ENCODE measurements at regions not wholly inside any gene's neighbourhood (a gene's known extent, or its start where the extent isn't known, plus 50 kb on each side); places are given as distances from the start of the nearest gene placed in this dataset.

DNA sequence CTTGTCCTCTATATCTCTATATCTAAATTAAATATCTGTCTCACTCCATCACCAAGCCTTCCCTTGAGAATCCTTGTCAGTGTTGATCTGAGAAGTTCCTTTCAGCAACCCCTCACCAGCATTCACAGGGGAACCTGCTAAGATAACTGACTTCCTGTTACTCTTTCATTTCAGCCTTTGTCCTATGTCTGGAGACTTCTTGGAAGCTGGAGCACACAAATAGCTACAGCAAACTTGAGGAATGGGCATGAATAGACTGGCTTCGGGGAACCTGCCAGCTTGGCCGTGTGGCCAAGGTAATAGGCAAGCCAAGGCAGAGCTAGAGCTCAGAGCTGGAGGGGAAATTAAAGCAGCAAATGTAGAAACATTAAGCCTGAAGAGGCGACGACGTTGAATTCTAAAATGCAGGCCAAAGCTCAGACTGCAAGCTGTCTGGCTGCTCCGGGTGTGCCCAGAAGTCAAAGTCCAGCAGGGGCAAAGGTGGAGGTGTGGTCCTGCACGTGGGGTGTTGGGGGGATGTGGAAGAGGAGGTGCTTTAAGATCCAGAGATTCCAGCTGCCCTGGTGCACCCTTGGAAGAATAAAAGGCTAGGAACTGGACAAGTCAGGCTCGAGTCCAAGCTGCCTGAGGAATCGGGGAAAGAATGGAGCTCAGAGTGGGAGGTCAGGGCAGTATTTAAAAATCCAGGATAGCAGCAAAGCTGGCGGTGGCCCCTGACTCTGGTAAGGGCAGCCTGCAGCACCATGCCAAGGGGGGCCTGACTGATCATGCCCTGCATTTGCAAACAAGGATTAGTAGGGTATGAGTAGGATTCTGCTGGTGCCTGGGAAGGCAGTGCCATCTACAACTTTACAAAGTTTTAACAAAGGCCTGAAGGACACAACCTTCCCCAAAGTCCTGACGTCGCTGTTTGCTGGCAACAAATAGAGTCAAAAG, 185.0 kb upstream of the SGK1 start:
- Mint-ChIP-seq H3K36me3 (ENCODE audit: low read depth) (no peaks in the 10 kb centered on the region), H3K27me3 (no peaks in the 10 kb centered on the region)
- POLR2A ChIA-PET = no interaction called here

DNA sequence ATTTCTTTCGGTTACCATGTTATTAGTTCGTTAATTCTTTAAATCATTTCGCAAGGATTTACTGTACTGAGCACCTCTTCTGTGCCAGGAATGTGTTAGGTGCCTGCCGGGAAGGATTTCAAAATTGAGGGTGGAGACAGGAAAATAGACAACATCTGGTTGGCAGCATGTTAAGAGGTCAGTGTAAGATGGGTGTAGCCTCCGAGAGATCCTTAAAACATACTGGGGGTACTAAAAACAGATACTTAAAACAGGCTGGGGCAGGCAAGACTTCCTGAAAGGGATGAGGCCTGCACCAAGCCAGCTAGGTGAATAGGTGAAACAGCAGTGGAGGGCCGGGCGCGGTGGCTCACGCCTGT, 178.0 kb upstream of the SGK1 start:
- TF ChIP-seq, protein P1, sequence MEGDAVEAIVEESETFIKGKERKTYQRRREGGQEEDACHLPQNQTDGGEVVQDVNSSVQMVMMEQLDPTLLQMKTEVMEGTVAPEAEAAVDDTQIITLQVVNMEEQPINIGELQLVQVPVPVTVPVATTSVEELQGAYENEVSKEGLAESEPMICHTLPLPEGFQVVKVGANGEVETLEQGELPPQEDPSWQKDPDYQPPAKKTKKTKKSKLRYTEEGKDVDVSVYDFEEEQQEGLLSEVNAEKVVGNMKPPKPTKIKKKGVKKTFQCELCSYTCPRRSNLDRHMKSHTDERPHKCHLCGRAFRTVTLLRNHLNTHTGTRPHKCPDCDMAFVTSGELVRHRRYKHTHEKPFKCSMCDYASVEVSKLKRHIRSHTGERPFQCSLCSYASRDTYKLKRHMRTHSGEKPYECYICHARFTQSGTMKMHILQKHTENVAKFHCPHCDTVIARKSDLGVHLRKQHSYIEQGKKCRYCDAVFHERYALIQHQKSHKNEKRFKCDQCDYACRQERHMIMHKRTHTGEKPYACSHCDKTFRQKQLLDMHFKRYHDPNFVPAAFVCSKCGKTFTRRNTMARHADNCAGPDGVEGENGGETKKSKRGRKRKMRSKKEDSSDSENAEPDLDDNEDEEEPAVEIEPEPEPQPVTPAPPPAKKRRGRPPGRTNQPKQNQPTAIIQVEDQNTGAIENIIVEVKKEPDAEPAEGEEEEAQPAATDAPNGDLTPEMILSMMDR (IDR thresholded peaks at IDR 0.05) = no peak
- Mint-ChIP-seq H3K9me3 (no peaks in the 10 kb centered on the region), H3K4me1 (ENCODE audit: low read depth) (no peaks in the 10 kb centered on the region), H3K36me3 (ENCODE audit: low read depth) (no peaks in the 10 kb centered on the region), H3K27me3 (no peaks in the 10 kb centered on the region), H3K4me3 (no peak overlapping the region), H3K27ac (no peak overlapping the region)
- ChIA-PET CTCF (no interaction called here), POLR2A (interaction anchor here (0.6 kb wide), 1 partner anchor 24 kb away, joined by 4 read pairs; no protein-coding TSS in a partner anchor)
- DNase-seq (no peak), ATAC-seq (no peak)
- intact Hi-C loops (cut with micrococcal nuclease) = no loop called here

More for the DNA sequence above, 185.0 kb upstream of the SGK1 start:
- ATAC-seq = no peak
- no peaks in the 10 kb centered on the region for H3K4me1 Mint-ChIP-seq (ENCODE audit: low read depth)
- no peaks in the 10 kb centered on the region for H3K9me3 Mint-ChIP-seq
- H3K27ac Mint-ChIP-seq = no peak overlapping the region
- TF ChIP-seq, protein P1 (IDR thresholded peaks at IDR 0.05) = no peak
- DNase-seq = no peak
- intact Hi-C loops (cut with micrococcal nuclease) = no loop called here
- H3K4me3 Mint-ChIP-seq = no peak overlapping the region
- CTCF ChIA-PET = no interaction called here

DNA sequence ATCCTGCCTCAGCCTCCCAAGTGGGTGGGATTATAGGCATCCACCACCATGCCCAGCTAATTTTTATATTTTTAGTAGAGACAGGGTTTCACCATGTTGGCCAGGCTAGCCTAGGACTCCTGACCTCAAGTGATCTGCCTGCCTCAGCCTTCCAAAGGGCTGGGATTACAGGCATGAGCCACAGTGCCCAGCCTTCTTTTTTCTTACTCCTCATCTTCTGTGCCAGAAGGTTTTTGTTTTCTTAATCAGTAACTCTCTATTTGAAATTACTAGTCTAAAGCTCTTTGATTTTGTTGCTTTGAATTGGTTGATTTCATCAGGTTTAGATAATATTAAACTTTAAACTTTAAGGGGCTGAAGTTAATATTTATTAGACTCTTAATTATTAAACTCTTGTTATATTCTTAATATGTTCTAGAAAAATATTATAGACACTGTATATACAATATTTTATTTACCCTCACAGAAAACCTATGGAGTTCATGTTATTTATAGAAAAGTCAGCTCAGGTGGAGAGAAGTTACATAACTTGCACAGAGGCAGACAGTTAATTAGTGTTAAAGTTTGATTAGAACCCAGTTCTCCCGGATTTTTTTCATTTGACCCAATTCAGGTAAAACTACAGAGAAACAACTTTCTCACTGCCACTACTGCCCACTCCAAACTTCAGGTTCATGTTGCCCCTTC, 177.4 kb upstream of the SGK1 start:
- intact Hi-C loops (cut with micrococcal nuclease) = no loop called here
- H3K27ac Mint-ChIP-seq = no peak overlapping the region
- no peaks in the 10 kb centered on the region for H3K4me1 Mint-ChIP-seq (ENCODE audit: low read depth)
- no peak overlapping the region for H3K4me3 Mint-ChIP-seq
- ChIA-PET POLR2A (interaction anchor here (0.6 kb wide), 1 partner anchor 24 kb away, joined by 4 read pairs; no protein-coding TSS in a partner anchor), CTCF (no interaction called here)
- H3K9me3 Mint-ChIP-seq = no peaks in the 10 kb centered on the region
- ATAC-seq = no peak
- DNase-seq = no peak
- H3K27me3 Mint-ChIP-seq = no peaks in the 10 kb centered on the region
- no peaks in the 10 kb centered on the region for H3K36me3 Mint-ChIP-seq (ENCODE audit: low read depth)
- TF ChIP-seq, protein P1 (IDR thresholded peaks at IDR 0.05) = no peak

DNA sequence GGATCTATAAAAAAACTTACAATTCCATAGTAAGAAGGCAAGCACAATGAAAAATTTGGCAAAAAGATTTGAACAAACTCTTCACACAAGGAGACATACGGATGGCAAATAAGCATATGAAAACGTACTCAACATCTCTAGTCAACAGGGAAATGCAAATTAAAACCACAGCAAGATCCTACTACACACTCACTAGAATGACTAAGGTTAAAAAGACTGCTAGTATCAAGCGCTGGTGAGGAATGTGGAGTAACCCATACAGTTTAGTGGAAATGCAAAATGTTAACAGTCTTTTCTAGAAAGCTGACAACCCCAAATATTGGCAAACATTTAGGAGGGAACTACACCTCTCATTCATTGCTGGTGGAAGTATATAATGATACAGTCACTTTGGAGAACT, 175.9 kb upstream of the SGK1 start:
- Mint-ChIP-seq H3K9me3 (no peaks in the 10 kb centered on the region), H3K27ac (no peak overlapping the region), H3K27me3 (no peaks in the 10 kb centered on the region), H3K4me1 (ENCODE audit: low read depth) (no peaks in the 10 kb centered on the region), H3K36me3 (ENCODE audit: low read depth) (no peaks in the 10 kb centered on the region), H3K4me3 (no peak overlapping the region)
- DNase-seq = no peak
- intact Hi-C loops (cut with micrococcal nuclease) = no loop called here
- no peak for ATAC-seq
- TF ChIP-seq, protein P1 (IDR thresholded peaks at IDR 0.05) = no peak
- POLR2A ChIA-PET = no interaction called here
- CTCF ChIA-PET = no interaction called here

DNA sequence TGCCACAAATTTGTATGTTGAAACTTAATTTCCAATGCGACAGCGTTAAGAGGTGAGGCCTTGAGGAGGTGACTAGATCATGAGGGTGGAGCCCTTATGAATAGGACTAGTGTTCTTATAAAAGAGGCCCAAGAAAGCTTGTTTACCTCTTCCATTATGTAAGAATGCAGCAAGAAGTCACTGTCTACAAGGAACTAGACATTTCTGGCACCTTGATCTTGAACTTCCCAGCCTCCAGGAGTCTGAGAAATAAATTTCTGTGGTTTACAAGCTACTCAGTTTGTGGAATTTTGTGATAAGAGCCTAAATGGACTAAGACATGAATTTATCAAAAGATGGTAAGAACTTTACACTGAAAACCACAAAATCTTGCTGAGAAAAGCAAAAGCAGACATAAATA, 173.6 kb upstream of the SGK1 start:
- ChIA-PET POLR2A (no interaction called here), CTCF (no interaction called here)
- H3K9me3 Mint-ChIP-seq = peaks cover 3% of the 10 kb centered on the region
- ATAC-seq = no peak
- DNase-seq = no peak
- no peaks in the 10 kb centered on the region for H3K36me3 Mint-ChIP-seq (ENCODE audit: low read depth)
- no peaks in the 10 kb centered on the region for H3K4me1 Mint-ChIP-seq (ENCODE audit: low read depth)
- TF ChIP-seq, protein P1 (IDR thresholded peaks at IDR 0.05) = no peak
- H3K27me3 Mint-ChIP-seq = peaks cover 1% of the 10 kb centered on the region
- H3K27ac Mint-ChIP-seq = no peak overlapping the region
- H3K4me3 Mint-ChIP-seq = no peak overlapping the region
- intact Hi-C loops (cut with micrococcal nuclease) = no loop called here
